ENCODE measurements at regions not wholly inside any gene's neighbourhood (a gene's known extent, or its start where the extent isn't known, plus 50 kb on each side); places are given as distances from the start of the nearest gene placed in this dataset. TPM values are rescaled to one million over a fixed set of nuclear protein-coding genes. Genes with fewer than 3 reads are reported as not detected.

GRCh38 chr6:11659757-11660156 is 118.8 kb downstream of the ADTRP start:
- Histone ChIP-seq H3K27ac (ENCODE audit: low read length, poor library complexity, severe bottlenecking) (no peak overlapping the region), H3K79me1 (replicated peaks; ENCODE audit: low read length, poor library complexity, severe bottlenecking) (peaks cover 4% of the 10 kb centered on the region), H3K4me2 (ENCODE audit: low read length, poor library complexity, severe bottlenecking) (no peak overlapping the region), H3K9ac (ENCODE audit: low read length) (no peak overlapping the region), H4K91ac (ENCODE audit: low read length) (no peak overlapping the region), H3K23ac (ENCODE audit: low read length in 2 of 2) (no peak overlapping the region), H3K36me3 (ENCODE audit: control insufficient read depth in 1 of 2, insufficient read depth in 2 of 2, low read depth in 1 of 2, low read length in 2 of 2) (no peaks in the 10 kb centered on the region), H3K9me3 (ENCODE audit: control insufficient read depth, low read length) (no peaks in the 10 kb centered on the region), H2BK15ac (ENCODE audit: low read depth, poor library complexity, severe bottlenecking) (no peak overlapping the region), H3K4ac (ENCODE audit: low read depth in 1 of 2, low read length in 2 of 2) (no peak overlapping the region), H2AK5ac (ENCODE audit: low read length, severe bottlenecking) (peak overlapping the region; percentile 27), H4K8ac (ENCODE audit: low read length) (no peak overlapping the region), H3K27me3 (ENCODE audit: control insufficient read depth in 1 of 2, insufficient read depth in 1 of 2, low read length in 2 of 2) (no peaks in the 10 kb centered on the region), H2BK120ac (ENCODE audit: low read depth, low read length) (no peak overlapping the region), H3K14ac (ENCODE audit: low read length in 2 of 2) (peak overlapping the region in 1 of 2 experiments; percentile 28), H3K4me3 (ENCODE audit: insufficient read depth in 1 of 2, low read depth in 1 of 2, low read length in 2 of 2) (no peak overlapping the region), H2AFZ (ENCODE audit: low read depth, low read length) (no peak overlapping the region), H3K4me1 (ENCODE audit: control insufficient read depth, insufficient read depth, low read depth, low read length) (peaks cover 3% of the 10 kb centered on the region), H2BK5ac (ENCODE audit: low read depth, low read length, poor library complexity, severe bottlenecking) (no peak overlapping the region), H2BK12ac (ENCODE audit: low read length in 2 of 2) (peak overlapping the region in 1 of 2 experiments; percentile 42), H3K18ac (ENCODE audit: low read depth in 1 of 2, low read length in 2 of 2) (no peak overlapping the region)
- 100% methylated on average over 2 of the region's 2 CpGs for WGBS
- no peak for DNase-seq

DNA sequence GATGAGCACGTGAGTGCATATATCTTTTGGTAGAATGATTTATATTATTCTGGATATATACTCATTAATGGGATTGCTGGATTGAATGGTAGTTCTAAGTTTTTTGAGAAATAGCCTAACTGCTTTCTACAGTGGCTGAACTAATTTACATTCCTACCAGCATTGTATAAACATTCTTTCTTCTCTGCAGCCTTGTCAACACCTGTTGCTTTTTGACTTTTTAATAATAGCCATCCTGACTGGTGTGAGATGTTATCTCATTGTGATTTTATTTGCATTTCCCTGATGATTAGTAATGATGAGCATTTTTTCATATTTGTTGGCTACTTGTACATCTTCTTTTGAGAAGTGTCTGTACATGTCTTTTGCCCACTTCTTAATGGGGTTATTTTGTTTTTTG is 116.3 kb downstream of the ADTRP start:
- Histone ChIP-seq H3K4me3 (ENCODE audit: insufficient read depth in 1 of 2, low read depth in 1 of 2, low read length in 2 of 2) (no peak overlapping the region), H3K79me1 (replicated peaks; ENCODE audit: low read length, poor library complexity, severe bottlenecking) (peaks cover 4% of the 10 kb centered on the region), H2AFZ (ENCODE audit: low read depth, low read length) (no peak overlapping the region), H4K91ac (ENCODE audit: low read length) (no peak overlapping the region), H3K27me3 (ENCODE audit: control insufficient read depth in 1 of 2, insufficient read depth in 1 of 2, low read length in 2 of 2) (no peaks in the 10 kb centered on the region), H3K23ac (ENCODE audit: low read length in 2 of 2) (no peak overlapping the region), H2BK5ac (ENCODE audit: low read depth, low read length, poor library complexity, severe bottlenecking) (no peak overlapping the region), H3K4me2 (ENCODE audit: low read length, poor library complexity, severe bottlenecking) (no peak overlapping the region), H3K18ac (ENCODE audit: low read depth in 1 of 2, low read length in 2 of 2) (no peak overlapping the region), H2BK15ac (ENCODE audit: low read depth, poor library complexity, severe bottlenecking) (no peak overlapping the region), H3K36me3 (ENCODE audit: control insufficient read depth in 1 of 2, insufficient read depth in 2 of 2, low read depth in 1 of 2, low read length in 2 of 2) (no peaks in the 10 kb centered on the region), H2BK12ac (ENCODE audit: low read length in 2 of 2) (no peak overlapping the region), H3K4me1 (ENCODE audit: control insufficient read depth, insufficient read depth, low read depth, low read length) (no peaks in the 10 kb centered on the region), H3K9me3 (ENCODE audit: control insufficient read depth, low read length) (no peaks in the 10 kb centered on the region), H3K9ac (ENCODE audit: low read length) (no peak overlapping the region), H2BK120ac (ENCODE audit: low read depth, low read length) (no peak overlapping the region), H4K8ac (ENCODE audit: low read length) (no peak overlapping the region), H3K27ac (ENCODE audit: low read length, poor library complexity, severe bottlenecking) (no peak overlapping the region), H3K4ac (ENCODE audit: low read depth in 1 of 2, low read length in 2 of 2) (no peak overlapping the region), H2AK5ac (ENCODE audit: low read length, severe bottlenecking) (no peak overlapping the region), H3K14ac (ENCODE audit: low read length in 2 of 2) (no peak overlapping the region)
- no peak for DNase-seq
- 50% methylated on average over 1 of the region's 1 CpG for WGBS

- Histone ChIP-seq H3K9ac (ENCODE audit: low read length) (no peak overlapping the region), H2AK5ac (ENCODE audit: low read length, severe bottlenecking) (no peak overlapping the region), H3K9me3 (ENCODE audit: control insufficient read depth, low read length) (no peaks in the 10 kb centered on the region), H3K4ac (ENCODE audit: low read depth in 1 of 2, low read length in 2 of 2) (no peak overlapping the region), H2AFZ (ENCODE audit: low read depth, low read length) (no peak overlapping the region), H2BK15ac (ENCODE audit: low read depth, poor library complexity, severe bottlenecking) (no peak overlapping the region), H3K79me1 (replicated peaks; ENCODE audit: low read length, poor library complexity, severe bottlenecking) (no peaks in the 10 kb centered on the region), H4K8ac (ENCODE audit: low read length) (no peak overlapping the region), H3K27me3 (ENCODE audit: control insufficient read depth in 1 of 2, insufficient read depth in 1 of 2, low read length in 2 of 2) (no peaks in the 10 kb centered on the region), H2BK5ac (ENCODE audit: low read depth, low read length, poor library complexity, severe bottlenecking) (no peak overlapping the region), H3K27ac (ENCODE audit: low read length, poor library complexity, severe bottlenecking) (no peak overlapping the region), H3K4me3 (ENCODE audit: insufficient read depth in 1 of 2, low read depth in 1 of 2, low read length in 2 of 2) (no peak overlapping the region), H2BK12ac (ENCODE audit: low read length in 2 of 2) (no peak overlapping the region), H3K36me3 (ENCODE audit: control insufficient read depth in 1 of 2, insufficient read depth in 2 of 2, low read depth in 1 of 2, low read length in 2 of 2) (no peaks in the 10 kb centered on the region), H4K91ac (ENCODE audit: low read length) (no peak overlapping the region), H3K4me1 (ENCODE audit: control insufficient read depth, insufficient read depth, low read depth, low read length) (no peaks in the 10 kb centered on the region), H3K14ac (ENCODE audit: low read length in 2 of 2) (no peak overlapping the region), H3K18ac (ENCODE audit: low read depth in 1 of 2, low read length in 2 of 2) (no peak overlapping the region), H3K23ac (ENCODE audit: low read length in 2 of 2) (no peak overlapping the region), H3K4me2 (ENCODE audit: low read length, poor library complexity, severe bottlenecking) (no peak overlapping the region), H2BK120ac (ENCODE audit: low read depth, low read length) (no peak overlapping the region)
- WGBS = 85% methylated on average over 2 of the region's 2 CpGs
- DNase-seq = no peak
These were observed 115.1 kb downstream of the ADTRP start for GRCh38 chr6:11663519-11663918.

Small RNAs in the stretch of these regions (small RNA-seq; reads per million reads assigned to genes)
- gene RF00017 (ENCODE audit: low read depth) = not detected

Measured in mesenchymal stem cell (in vitro differentiated cells and primary cell).